ENCODE measurements at regions not wholly inside any gene's neighbourhood (a gene's known extent, or its start where the extent isn't known, plus 50 kb on each side); places are given as distances from the start of the nearest gene placed in this dataset.

GRCh38 chr4:11037637-11038036, 353.1 kb upstream of the CLNK start (continued):
- TF ChIP-seq CHD7 (IDR thresholded peaks at IDR 0.05; ENCODE audit: insufficient replicate concordance, low read length) (no peak), E2F6 (IDR thresholded peaks at IDR 0.05) (no peak), PHF8 (conservative IDR thresholded peaks at IDR 0.05; ENCODE audit: low read depth, low read length) (no peak), YY1 (IDR thresholded peaks at IDR 0.05; ENCODE audit: low read depth, low read length) (no peak), TCF12 (IDR thresholded peaks at IDR 0.05; ENCODE audit: low read depth, low read length) (no peak), FOSL1 (IDR thresholded peaks at IDR 0.05; ENCODE audit: insufficient read depth, low read depth, low read length) (no peak), BACH1 (IDR thresholded peaks at IDR 0.05; ENCODE audit: low read length) (no peak), CBX5 (IDR thresholded peaks at IDR 0.05; ENCODE audit: low read depth, low read length) (no peak), CTBP2 (IDR thresholded peaks at IDR 0.05; ENCODE audit: borderline replicate concordance, insufficient read depth, insufficient read length, low read length) (no peak), NANOG (IDR thresholded peaks at IDR 0.05; ENCODE audit: insufficient read depth, low read depth, low read length, poor library complexity, severe bottlenecking) (no peak), ASH2L (IDR thresholded peaks at IDR 0.05; ENCODE audit: low read length) (no peak), HDAC6 (IDR thresholded peaks at IDR 0.05; ENCODE audit: low read depth, low read length) (no peak)

Measured in H1 (cell line).